ENCODE measurements at regions not wholly inside any gene's neighbourhood (a gene's known extent, or its start where the extent isn't known, plus 50 kb on each side); places are given as distances from the start of the nearest gene placed in this dataset. TPM values are rescaled to one million over a fixed set of nuclear protein-coding genes. Genes with fewer than 3 reads are reported as not detected.

GRCh38 chr5:127233590-127233989 is 57.0 kb upstream of the MEGF10 start:
- Histone ChIP-seq H3K9ac (no peak overlapping the region), H2AFZ (no peak overlapping the region), H3F3A (ENCODE audit: insufficient read depth) (no peaks in the 10 kb centered on the region), H4K20me1 (ENCODE audit: insufficient read depth) (no peaks in the 10 kb centered on the region), H3K4me2 (ENCODE audit: unreplicated experiment) (no peak overlapping the region), H3K4me1 (ENCODE audit: insufficient read depth) (0 out of 2 replicates have a peak, but pooled peaks cover 3% of the 10 kb centered on the region), H3K9me2 (ENCODE audit: insufficient read depth) (no peaks in the 10 kb centered on the region), H3K79me2 (ENCODE audit: insufficient read depth) (no peaks in the 10 kb centered on the region), H3K36me3 (ENCODE audit: low read depth) (no peaks in the 10 kb centered on the region), H3K27me3 (replicated peaks; ENCODE audit: insufficient read depth) (peaks cover 12% of the 10 kb centered on the region; the same call in 1 of the 2 replicates), H3K9me3 (ENCODE audit: low read depth) (no peaks in the 10 kb centered on the region), H3K27ac (no peak overlapping the region), H3K4me3 (no peak overlapping the region)
- in situ Hi-C loops (cut with MboI), result no loop called here
- TF ChIP-seq EZH2phosphoT487 (IDR thresholded peaks at IDR 0.05; ENCODE audit: insufficient read depth, low read depth) (no peak), EZH2 (IDR thresholded peaks at IDR 0.05; ENCODE audit: insufficient read depth, poor library complexity, severe bottlenecking) (no peak)
- no peak for DNase-seq
- WGBS, 2 experiments (ENCODE audit: low coverage in 1 of 2, low lambda C conversion rate in 2 of 2, missing lambda C conversion rate in 2 of 2), result 73 to 74% methylated on average over 3 of the region's 3 CpGs

GRCh38 chr5:127235136-127235535 is 55.5 kb upstream of the MEGF10 start:
- Histone ChIP-seq H3K4me1 (ENCODE audit: insufficient read depth) (no peaks in the 10 kb centered on the region), H3K9me3 (ENCODE audit: low read depth) (no peaks in the 10 kb centered on the region), H3K79me2 (ENCODE audit: insufficient read depth) (no peaks in the 10 kb centered on the region), H3K27ac (no peak overlapping the region), H3K27me3 (replicated peaks; ENCODE audit: insufficient read depth) (peaks cover 11% of the 10 kb centered on the region), H3K9me2 (ENCODE audit: insufficient read depth) (no peaks in the 10 kb centered on the region), H3K36me3 (ENCODE audit: low read depth) (no peaks in the 10 kb centered on the region), H2AFZ (no peak overlapping the region), H3K9ac (no peak overlapping the region), H3F3A (ENCODE audit: insufficient read depth) (no peaks in the 10 kb centered on the region), H4K20me1 (ENCODE audit: insufficient read depth) (no peaks in the 10 kb centered on the region), H3K4me2 (ENCODE audit: unreplicated experiment) (no peak overlapping the region), H3K4me3 (no peak overlapping the region)
- TF ChIP-seq EZH2phosphoT487 (IDR thresholded peaks at IDR 0.05; ENCODE audit: insufficient read depth, low read depth) (no peak), EZH2 (IDR thresholded peaks at IDR 0.05; ENCODE audit: insufficient read depth, poor library complexity, severe bottlenecking) (no peak)
- in situ Hi-C loops (cut with MboI), result no loop called here
- WGBS, 2 experiments (ENCODE audit: low coverage in 1 of 2, low lambda C conversion rate in 2 of 2, missing lambda C conversion rate in 2 of 2), result 60 to 62% methylated on average over 4 of the region's 4 CpGs
- no peak for DNase-seq

GRCh38 chr5:127236254-127236653 is 54.3 kb upstream of the MEGF10 start:
- Histone ChIP-seq H3K9me3 (ENCODE audit: low read depth) (no peaks in the 10 kb centered on the region), H3K27ac (no peak overlapping the region), H3K9ac (no peak overlapping the region), H3K9me2 (ENCODE audit: insufficient read depth) (no peaks in the 10 kb centered on the region), H3K79me2 (ENCODE audit: insufficient read depth) (no peaks in the 10 kb centered on the region), H4K20me1 (ENCODE audit: insufficient read depth) (no peaks in the 10 kb centered on the region), H3K4me1 (ENCODE audit: insufficient read depth) (no peaks in the 10 kb centered on the region), H3K27me3 (replicated peaks; ENCODE audit: insufficient read depth) (peaks cover 12% of the 10 kb centered on the region; the same call in 1 of the 2 replicates), H3K4me3 (no peak overlapping the region), H3K36me3 (ENCODE audit: low read depth) (no peaks in the 10 kb centered on the region), H3F3A (ENCODE audit: insufficient read depth) (no peaks in the 10 kb centered on the region), H3K4me2 (ENCODE audit: unreplicated experiment) (no peak overlapping the region), H2AFZ (no peak overlapping the region)
- TF ChIP-seq EZH2 (IDR thresholded peaks at IDR 0.05; ENCODE audit: insufficient read depth, poor library complexity, severe bottlenecking) (no peak), EZH2phosphoT487 (IDR thresholded peaks at IDR 0.05; ENCODE audit: insufficient read depth, low read depth) (no peak)
- 33 to 47% methylated on average over 1 of the region's 1 CpG for WGBS, 2 experiments (ENCODE audit: low coverage in 1 of 2, low lambda C conversion rate in 2 of 2, missing lambda C conversion rate in 2 of 2)
- in situ Hi-C loops (cut with MboI), result no loop called here
- no peak for DNase-seq

Small RNA genes lying in the stretch of these regions (small RNA-seq; reads per million reads assigned to genes)
- gene AC011416.2 (ENCODE audit: low read depth, low replicate concordance) (not detected), gene MRPS5P3 (ENCODE audit: low read depth, low replicate concordance) (not detected)
